GM21526 (cell line): ENCODE measurements at regions not wholly inside any gene's neighbourhood (a gene's known extent, or its start where the extent isn't known, plus 50 kb on each side); places are given as distances from the start of the nearest gene placed in this dataset.

Source experiments
- ATAC-seq: cut with Tn5 transposase; IDR thresholded peaks from one replicate; pipeline ENCODE4 v1.9.1; 2021; ENCODE audit warnings: moderate library complexity; ENCODE audit not compliant: unreplicated experiment, low FRiP score

DNA sequence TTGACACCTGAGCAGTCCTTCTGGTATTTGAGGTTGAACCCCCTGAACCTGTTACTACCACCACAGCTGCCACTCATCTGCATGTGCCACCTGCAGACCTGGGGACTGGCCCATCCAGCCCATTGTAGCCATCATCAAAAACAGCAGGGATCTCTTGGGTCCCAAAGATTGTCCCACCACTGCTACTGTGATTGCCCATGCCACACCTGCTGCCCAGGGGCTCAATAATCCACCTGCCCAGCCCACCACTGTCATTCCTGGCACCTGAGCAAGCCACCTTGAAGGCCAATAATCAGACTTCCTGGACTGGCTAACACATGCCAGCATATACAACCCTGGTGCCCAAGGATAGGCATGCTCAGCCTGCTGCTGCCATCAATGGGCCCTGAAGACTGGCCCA is 327.6 kb downstream of the CYRIA start:
- ATAC-seq: no peak

DNA sequence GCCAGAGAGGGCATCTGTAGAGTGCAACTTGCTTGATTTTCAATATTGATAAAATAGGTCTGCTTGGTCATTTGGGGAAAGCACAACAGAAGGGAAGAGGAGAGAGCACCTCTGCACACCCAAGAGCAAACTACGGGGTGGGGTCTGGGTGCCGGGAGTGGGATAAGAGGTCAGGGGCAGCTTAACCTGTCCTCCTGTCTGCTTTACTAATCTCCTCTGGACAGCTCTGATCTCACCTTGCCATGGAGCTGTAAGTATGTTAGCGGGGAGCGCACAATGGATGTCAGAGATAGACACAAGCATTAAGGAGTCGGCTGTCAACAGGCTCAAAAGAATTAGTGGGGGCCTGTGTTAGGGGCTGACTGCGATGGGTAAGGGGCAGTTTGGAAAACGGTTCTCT is 328.7 kb downstream of the CYRIA start:
- ATAC-seq: no peak

GRCh38 chr2:16336491-16336890 is 329.1 kb downstream of the CYRIA start:
- no peak for ATAC-seq

DNA sequence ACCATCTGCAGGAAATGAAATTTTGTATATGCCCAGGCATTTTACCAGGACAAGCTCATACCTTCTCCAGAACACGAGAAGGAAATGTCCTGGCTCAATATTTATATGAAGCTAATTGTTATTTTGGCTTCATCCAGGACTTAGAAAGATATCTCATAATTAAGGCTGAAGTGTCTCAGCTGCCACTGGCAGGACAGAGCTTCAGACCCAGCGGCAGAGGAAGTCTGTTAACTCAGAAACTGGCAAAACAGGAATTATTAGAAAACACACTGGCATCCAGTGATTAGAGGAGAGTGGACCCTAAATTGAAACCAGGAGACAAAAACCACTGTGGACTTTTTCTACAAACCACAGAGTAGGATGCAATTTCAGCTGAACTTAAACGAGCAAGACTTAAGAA is 329.7 kb downstream of the CYRIA start:
- no peak for ATAC-seq

GRCh38 chr2:16335604-16335930 is 330.1 kb downstream of the CYRIA start:
- no peak for ATAC-seq

GRCh38 chr2:16334886-16335603 is 330.6 kb downstream of the CYRIA start:
- no peak for ATAC-seq

- ATAC-seq: no peak
These were observed 331.3 kb downstream of the CYRIA start for GRCh38 chr2:16334366-16334765.

DNA sequence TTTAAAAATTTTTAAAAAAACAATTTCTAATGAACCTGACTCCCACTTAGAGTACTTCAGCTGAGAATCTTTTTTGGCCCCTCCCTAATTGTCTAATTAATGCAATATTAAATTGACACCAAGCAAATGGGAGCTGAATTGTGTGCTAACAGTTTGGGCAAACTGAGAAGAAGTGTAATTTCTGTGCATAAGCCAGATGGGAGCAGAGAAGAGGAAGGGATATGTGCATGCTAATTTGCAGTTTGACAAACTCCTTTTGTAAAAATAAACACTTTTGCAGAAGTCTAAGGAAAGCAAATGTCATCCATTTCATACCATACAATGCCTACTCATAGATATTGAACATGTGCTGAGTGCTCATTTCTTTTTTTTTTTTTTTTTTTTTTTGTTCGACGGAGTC is 332.0 kb downstream of the CYRIA start:
- ATAC-seq: no peak

DNA sequence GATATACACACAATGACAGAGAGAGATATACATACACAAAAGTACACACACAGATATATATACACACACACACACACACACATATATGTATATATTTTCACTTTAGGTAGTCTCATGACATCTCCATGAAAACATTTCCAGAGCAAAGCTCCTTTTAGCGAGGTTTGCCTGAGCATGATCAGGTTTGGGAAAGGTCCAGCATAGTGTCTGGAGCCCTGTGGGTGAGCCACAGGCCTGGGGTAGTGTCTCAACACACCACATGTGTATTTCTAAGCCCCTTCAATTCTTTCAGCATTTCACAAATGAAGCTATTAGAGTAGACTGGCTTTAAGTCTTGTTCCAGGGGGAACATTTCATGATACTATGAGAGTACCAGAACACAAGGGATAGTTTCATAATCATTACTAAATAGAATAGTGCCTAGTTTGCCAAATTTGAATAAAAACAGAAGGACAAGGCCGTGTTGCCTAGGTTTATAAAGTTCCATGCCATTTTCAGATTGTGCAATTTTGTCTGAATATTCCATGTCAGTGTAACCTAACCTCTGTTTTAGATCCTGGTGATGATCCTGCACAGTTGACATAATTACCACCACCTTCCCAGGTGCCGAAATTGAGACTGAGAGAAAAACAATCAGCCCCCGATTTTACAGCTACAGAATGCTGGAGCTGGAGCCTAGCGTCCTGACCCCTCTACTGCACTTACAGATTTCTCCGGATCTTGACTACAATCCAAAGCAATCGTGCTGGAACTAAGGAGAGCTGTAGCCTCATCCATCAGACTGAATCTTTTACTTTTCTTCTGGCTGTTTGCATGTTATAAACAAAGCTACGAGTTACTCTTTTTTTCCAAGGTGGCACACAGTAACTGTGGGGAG is 332.7 kb downstream of the CYRIA start:
- no peak for ATAC-seq

DNA sequence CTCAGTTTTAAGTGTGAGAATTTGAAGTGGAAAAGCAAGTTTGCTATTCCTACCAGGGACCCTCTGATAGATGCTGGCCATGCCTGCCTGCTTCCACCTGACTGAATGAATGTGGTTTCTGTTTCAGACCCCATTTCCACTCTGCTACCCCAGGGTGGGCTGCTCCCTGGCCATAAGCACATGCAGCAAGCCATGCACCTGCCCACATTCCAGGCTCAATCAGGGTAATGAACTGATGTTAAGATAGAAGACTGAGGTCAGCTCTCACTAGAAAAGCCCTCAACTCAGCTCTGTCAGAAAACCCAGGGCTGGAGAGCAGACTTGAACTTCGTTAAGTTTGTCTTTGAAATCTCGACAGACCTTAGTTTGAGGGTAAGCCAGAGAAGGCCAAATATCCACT is 333.9 kb downstream of the CYRIA start:
- no peak for ATAC-seq

- ATAC-seq: no peak
These were observed 334.7 kb downstream of the CYRIA start for GRCh38 chr2:16330982-16331381.

- ATAC-seq: no peak
These were observed 335.1 kb downstream of the CYRIA start for GRCh38 chr2:16330571-16330970.

- no peak for ATAC-seq
These were observed 335.6 kb downstream of the CYRIA start for GRCh38 chr2:16330012-16330411.

GRCh38 chr2:16329421-16329820 is 336.2 kb downstream of the CYRIA start:
- no peak for ATAC-seq

GRCh38 chr2:16328521-16329190 is 337.0 kb downstream of the CYRIA start:
- ATAC-seq: no peak

DNA sequence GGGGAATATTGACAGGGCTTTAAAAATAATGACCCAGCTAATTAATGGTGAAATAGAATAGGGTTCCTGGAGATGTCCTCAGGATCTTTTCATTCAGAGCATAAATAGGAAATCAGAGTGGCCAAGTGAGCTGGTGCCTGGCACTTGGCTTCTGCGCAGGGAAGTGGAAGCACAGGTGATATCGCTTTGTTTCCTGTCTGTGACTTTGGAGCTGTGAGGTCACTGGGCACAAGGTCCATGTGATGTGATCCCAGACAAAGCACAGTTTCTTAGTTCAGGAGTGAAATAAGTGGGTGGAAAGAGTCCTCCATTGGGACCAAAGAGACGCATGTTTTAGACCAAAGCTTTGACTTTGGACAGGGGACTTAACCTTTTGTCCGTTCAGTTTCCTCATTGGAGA is 338.3 kb downstream of the CYRIA start:
- no peak for ATAC-seq

- no peak for ATAC-seq
These were observed 338.8 kb downstream of the CYRIA start for GRCh38 chr2:16326711-16327300.

DNA sequence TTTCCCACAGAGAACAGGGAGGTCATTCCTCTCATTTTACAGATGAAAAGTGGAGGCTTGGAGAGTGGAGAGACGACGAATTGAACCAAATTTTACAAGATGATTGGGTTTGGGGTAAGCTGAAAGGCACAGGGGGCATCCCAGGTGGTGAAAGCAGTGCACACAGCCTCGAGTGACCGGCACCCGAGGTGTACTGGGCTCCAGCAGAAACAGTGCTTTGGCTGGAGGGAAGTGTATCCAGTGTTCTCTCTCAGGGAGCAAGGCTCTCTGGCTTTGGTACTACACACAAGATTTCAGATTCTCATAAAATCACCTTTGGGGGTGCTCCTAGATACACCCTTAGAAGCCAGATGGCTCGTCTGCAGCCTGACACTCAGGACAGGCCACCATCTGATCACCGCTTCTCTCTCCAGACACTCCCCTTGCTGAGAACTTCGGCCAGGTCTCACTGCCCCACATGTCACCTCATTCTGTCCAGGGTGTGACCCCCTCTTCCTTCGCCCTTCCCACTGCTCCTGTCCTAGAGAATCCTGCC is 339.6 kb downstream of the CYRIA start:
- no peak for ATAC-seq

- ATAC-seq: no peak
These were observed 340.3 kb downstream of the CYRIA start for GRCh38 chr2:16325016-16325975.

DNA sequence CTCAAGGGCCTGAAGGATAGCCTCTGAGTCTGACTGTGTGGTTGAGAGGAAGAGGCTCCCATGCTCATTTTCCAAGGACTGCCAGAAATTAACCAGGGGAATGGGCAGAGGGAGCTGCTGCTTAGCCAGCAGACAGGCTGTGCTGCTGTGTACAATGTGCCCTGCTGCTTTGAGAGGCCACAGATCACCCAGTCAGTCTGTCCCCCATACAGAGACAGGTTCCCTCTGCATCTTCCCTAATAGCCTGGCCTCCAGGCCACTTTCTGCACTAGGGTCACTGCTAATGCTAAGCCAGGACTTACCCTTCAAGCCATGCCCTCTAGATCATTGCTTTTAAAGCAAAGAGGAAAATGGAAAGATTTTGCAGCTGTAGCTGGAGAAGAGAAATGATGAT is 341.1 kb downstream of the CYRIA start:
- ATAC-seq: no peak
